Gastroesophageal sphincter (tissue), 4 donors: ENCODE measurements at regions not wholly inside any gene's neighbourhood (a gene's known extent, or its start where the extent isn't known, plus 50 kb on each side); places are given as distances from the start of the nearest gene placed in this dataset.

Source experiments
- ATAC-seq: fragments of 150-250 bp; one replicate; pipeline ENCODE4 v1.9.1; 2016; ENCODE audit warnings: mild to moderate bottlenecking, moderate library complexity
- H3K27ac ChIP-seq, 4 donors: fragments of 200-600 bp; sonication (generic) in 3 of 4; 1 replicate in 3 of 4; 2 replicates in 1 of 4; pipeline ENCODE4 v1.5.1; 2016 to 2019
- H3K27me3 ChIP-seq: fragments of 200-600 bp; sonication (generic); one replicate; pipeline ENCODE4 v1.5.1; 2019
- H3K36me3 ChIP-seq, 2 donors: fragments of 200-600 bp; sonication (generic); one replicate each; pipeline ENCODE4 v1.5.1; 2019; ENCODE audit warnings: control low read depth in 1 of 2
- H3K4me1 ChIP-seq, 3 donors: fragments of 200-600 bp; sonication (generic); 1 replicate in 2 of 3; 2 replicates in 1 of 3; pipeline ENCODE4 v1.5.1; 2016 to 2019; ENCODE audit warnings: control low read depth in 2 of 3
- H3K4me3 ChIP-seq, 2 donors: fragments of 200-600 bp; sonication (generic); one replicate each; pipeline ENCODE4 v1.5.1; 2019; ENCODE audit warnings: mild to moderate bottlenecking in 1 of 2, moderate library complexity in 1 of 2
- H3K9me3 ChIP-seq, 3 donors: fragments of 200-600 bp; sonication (generic); one replicate each; pipeline ENCODE4 v1.5.1; 2017 to 2019; ENCODE audit warnings: control low read depth in 2 of 3
- CTCF ChIP-seq, 4 experiments: fragments of 200-600 bp in 2 of 4; fragments of 450-650 bp in 2 of 4; sonication (generic) in 1 of 4; IDR thresholded peaks; one replicate each; pipeline ENCODE4 v1.5.1; 2017 to 2019; ENCODE audit warnings: antibody characterized with exemption in 4 of 4, mild to moderate bottlenecking in 2 of 4, moderate library complexity in 2 of 4
- EP300 ChIP-seq: sonication (generic); formaldehyde crosslinking; IDR thresholded peaks from one replicate; pipeline ENCODE4 v1.6.1; 2017; ENCODE audit warnings: antibody characterized with exemption, mild to moderate bottlenecking
- POLR2A ChIP-seq, 2 donors: fragments of 450-650 bp; IDR thresholded peaks; one replicate each; pipeline ENCODE4 v1.6.1; 2017; ENCODE audit warnings: antibody characterized with exemption in 2 of 2, mild to moderate bottlenecking in 2 of 2, moderate library complexity in 1 of 2
- POLR2AphosphoS5 ChIP-seq: sonication (generic); formaldehyde crosslinking; IDR thresholded peaks from one replicate; pipeline ENCODE4 v1.6.1; 2017; ENCODE audit warnings: antibody characterized with exemption
- WGBS, 2 donors: methylation state at CpG; one replicate each; pipeline ENCODE4 v1.1.5; 2018; ENCODE audit warnings: low coverage in 1 of 2; 5-methylcytosine and 5-hydroxymethylcytosine counted together

- Histone ChIP-seq H3K36me3 (no peaks in the 10 kb centered on the region), H3K27ac (no peak overlapping the region), H3K4me1 (no peaks in the 10 kb centered on the region), H3K4me3 (no peak overlapping the region), H3K27me3 (no peaks in the 10 kb centered on the region), H3K9me3 (no peaks in the 10 kb centered on the region)
- 56 to 58% methylated on average over 3 of the region's 3 CpGs for WGBS, 2 donors
- TF ChIP-seq CTCF (IDR thresholded peaks at IDR 0.05) (no peak), EP300 (no peak), POLR2AphosphoS5 (no peak), POLR2A (IDR thresholded peaks at IDR 0.05) (no peak)
- ATAC-seq = no peak
These were observed 1226.6 kb upstream of the C9orf72 start for GRCh38 chr9:28799876-28800275.

- no peaks in the 10 kb centered on the region for H3K4me1 ChIP-seq
- WGBS, 2 donors = 91% methylated on average over 1 of the region's 1 CpG; no CpG with 5 or more reads in 1 of the 2 donors
- ATAC-seq = no peak
- TF ChIP-seq POLR2A (IDR thresholded peaks at IDR 0.05) (no peak), CTCF (IDR thresholded peaks at IDR 0.05) (no peak)
- H3K4me3 ChIP-seq = no peak overlapping the region
- no peaks in the 10 kb centered on the region for H3K9me3 ChIP-seq
- H3K27ac ChIP-seq = no peak overlapping the region
- H3K27me3 ChIP-seq = no peaks in the 10 kb centered on the region
- no peaks in the 10 kb centered on the region for H3K36me3 ChIP-seq
These were observed 1228.0 kb upstream of the C9orf72 start for GRCh38 chr9:28801144-28801799.

GRCh38 chr9:28805197-28805596 lies 1231.9 kb upstream of the C9orf72 start:
- no peak for ATAC-seq
- Histone ChIP-seq H3K9me3 (no peaks in the 10 kb centered on the region), H3K4me3 (no peak overlapping the region), H3K27me3 (no peaks in the 10 kb centered on the region), H3K36me3 (no peaks in the 10 kb centered on the region), H3K27ac (no peak overlapping the region), H3K4me1 (no peaks in the 10 kb centered on the region)
- TF ChIP-seq POLR2A (IDR thresholded peaks at IDR 0.05) (no peak), EP300 (no peak), POLR2AphosphoS5 (no peak), CTCF (IDR thresholded peaks at IDR 0.05) (no peak)
- WGBS, 2 donors = 81 to 92% methylated on average over 1 of the region's 1 CpG

GRCh38 chr9:28808042-28808441 lies 1234.8 kb upstream of the C9orf72 start:
- Histone ChIP-seq H3K27me3 (no peaks in the 10 kb centered on the region), H3K4me1 (no peaks in the 10 kb centered on the region), H3K36me3 (no peaks in the 10 kb centered on the region), H3K4me3 (no peak overlapping the region), H3K27ac (no peak overlapping the region), H3K9me3 (no peaks in the 10 kb centered on the region)
- ATAC-seq = no peak
- no peak for TF ChIP-seq POLR2A (IDR thresholded peaks at IDR 0.05)
- TF ChIP-seq CTCF (IDR thresholded peaks at IDR 0.05) = no peak
- TF ChIP-seq EP300 = no peak
- peak; percentile 17 for TF ChIP-seq POLR2AphosphoS5

GRCh38 chr9:28810388-28811075 lies 1237.3 kb upstream of the C9orf72 start:
- TF ChIP-seq CTCF (IDR thresholded peaks at IDR 0.05) = no peak
- TF ChIP-seq POLR2A (IDR thresholded peaks at IDR 0.05) = no peak
- no peak for TF ChIP-seq POLR2AphosphoS5
- no peak for TF ChIP-seq EP300
- no peaks in the 10 kb centered on the region for H3K9me3 ChIP-seq
- H3K36me3 ChIP-seq = no peaks in the 10 kb centered on the region
- H3K27ac ChIP-seq = no peak overlapping the region
- 14 to 48% methylated on average over 1 of the region's 1 CpG for WGBS, 2 donors
- H3K4me3 ChIP-seq = no peak overlapping the region
- no peak for ATAC-seq
- H3K4me1 ChIP-seq = no peaks in the 10 kb centered on the region
- no peaks in the 10 kb centered on the region for H3K27me3 ChIP-seq
